RWPE1 (cell line): ENCODE measurements at regions not wholly inside any gene's neighbourhood (a gene's known extent, or its start where the extent isn't known, plus 50 kb on each side); places are given as distances from the start of the nearest gene placed in this dataset.

ENCODE experiments used
- CTCF ChIA-PET: fragments of 350-600 bp; sonication (Branson Sonifier 250); formaldehyde crosslinking; extraction: SDS; loops from one replicate; lab custom pipeline; 2021; lab: Yijun Ruan, JAX
- POLR2A ChIA-PET: fragments of 400-600 bp; formaldehyde crosslinking; extraction: SDS; loops from one replicate; lab custom pipeline; 2020; ENCODE audit warnings: antibody characterized with exemption; ENCODE audit not compliant: low non-redundant PET; lab: Yijun Ruan, JAX
- DNase-seq: peaks from one replicate; pipeline ENCODE4 v3.0.0; 2012; ENCODE audit warnings: low spot score
- H3K27ac ChIP-seq: fragments of 450-650 bp; 2 replicates; pipeline ENCODE4 v1.5.1; 2017
- CTCF ChIP-seq: fragments of 450-650 bp; conservative IDR thresholded peaks from 2 replicates; pipeline ENCODE4 v1.5.1; 2017; ENCODE audit warnings: low read depth, mild to moderate bottlenecking

GRCh38 chr14:29310210-29310609 is 543.6 kb downstream of the FOXG1 start:
- no peak for DNase-seq
- ChIA-PET POLR2A (no interaction called here), CTCF (interaction anchor here (0.9 kb wide), 1 partner anchor 150 kb away, joined by 3 read pairs; no protein-coding TSS in a partner anchor)
- no peak for TF ChIP-seq CTCF
- no peak overlapping the region for H3K27ac ChIP-seq

- no peak for TF ChIP-seq CTCF
- ChIA-PET POLR2A (no interaction called here), CTCF (interaction anchor here (0.9 kb wide), 1 partner anchor 149 kb away, joined by 3 read pairs; no protein-coding TSS in a partner anchor)
- DNase-seq = peak; percentile 26
- H3K27ac ChIP-seq = no peak overlapping the region
Observed at GRCh38 chr14:29310757-29311156, 544.2 kb downstream of the FOXG1 start.

- TF ChIP-seq CTCF = no peak
- H3K27ac ChIP-seq = no peak overlapping the region
- ChIA-PET CTCF (no interaction called here), POLR2A (no interaction called here)
- DNase-seq = no peak
Observed at GRCh38 chr14:29311983-29312382, 545.4 kb downstream of the FOXG1 start.

GRCh38 chr14:29316936-29317335 is 550.3 kb downstream of the FOXG1 start:
- DNase-seq = no peak
- POLR2A ChIA-PET = no interaction called here
- CTCF ChIA-PET = no interaction called here
- no peak overlapping the region for H3K27ac ChIP-seq
- no peak for TF ChIP-seq CTCF

- POLR2A ChIA-PET = no interaction called here
- no peak overlapping the region for H3K27ac ChIP-seq
- no peak for TF ChIP-seq CTCF
- DNase-seq = no peak
- CTCF ChIA-PET = no interaction called here
Observed at GRCh38 chr14:29317423-29317822, 550.8 kb downstream of the FOXG1 start.

GRCh38 chr14:29320286-29320685 is 553.7 kb downstream of the FOXG1 start:
- no peak for DNase-seq
- ChIA-PET POLR2A (no interaction called here), CTCF (no interaction called here)
- H3K27ac ChIP-seq = no peak overlapping the region
- no peak for TF ChIP-seq CTCF

DNA sequence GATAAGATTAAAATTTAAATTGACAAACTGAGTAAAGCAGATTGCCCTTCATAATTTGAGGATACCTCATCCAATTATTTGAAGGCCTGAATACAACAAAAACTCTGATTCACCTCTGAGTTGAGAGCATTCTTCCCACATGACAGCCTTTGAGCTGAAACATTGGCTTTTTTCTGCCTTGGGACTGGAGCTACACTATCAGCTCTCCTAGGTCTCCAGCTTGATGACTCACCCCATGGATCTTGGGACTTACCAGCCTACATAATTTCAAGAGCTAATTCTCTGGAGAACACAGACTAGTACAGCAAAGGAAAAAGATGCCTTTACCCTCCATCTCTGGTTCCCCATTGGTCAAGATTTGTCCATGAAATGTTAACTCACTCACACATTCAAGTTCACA is 555.1 kb downstream of the FOXG1 start:
- ChIA-PET POLR2A (no interaction called here), CTCF (no interaction called here)
- TF ChIP-seq CTCF = no peak
- DNase-seq = no peak
- H3K27ac ChIP-seq = no peak overlapping the region
